Spinal cord (tissue), 9 donors: ENCODE measurements at regions not wholly inside any gene's neighbourhood (a gene's known extent, or its start where the extent isn't known, plus 50 kb on each side); places are given as distances from the start of the nearest gene placed in this dataset.

Experiments
- DNase-seq, 6 donors: peaks; one replicate each; pipeline versions ENCODE4 v3.0.0 to v3.0.0-alpha.2; 2013 to 2015; ENCODE audit warnings: low spot score in 6 of 6, low read depth in 4 of 6
- H3K27ac ChIP-seq: one replicate; pipeline ENCODE4 v1.5.1; 2013; ENCODE audit warnings: low read depth, low read length, control low read depth
- H3K27me3 ChIP-seq: one replicate; pipeline ENCODE4 v1.6.1; 2013; ENCODE audit warnings: low read length; ENCODE audit not compliant: control insufficient read depth, insufficient read depth
- H3K36me3 ChIP-seq: one replicate; pipeline ENCODE4 v1.6.1; 2013; ENCODE audit warnings: low read length; ENCODE audit not compliant: control insufficient read depth, insufficient read depth
- H3K4me1 ChIP-seq: one replicate; pipeline ENCODE4 v1.6.1; 2013; ENCODE audit warnings: low read length; ENCODE audit not compliant: control insufficient read depth, insufficient read depth
- H3K4me3 ChIP-seq: one replicate; pipeline ENCODE4 v1.5.1; 2013; ENCODE audit warnings: low read depth, low read length, control low read depth
- H3K9me3 ChIP-seq: one replicate; pipeline ENCODE4 v1.6.1; 2013; ENCODE audit warnings: low read length; ENCODE audit not compliant: control insufficient read depth, insufficient read depth
- WGBS: methylation state at CpG from one replicate; pipeline ENCODE4 v1.1.5; 2013; ENCODE audit warnings: missing lambda C conversion rate; ENCODE audit not compliant: insufficient coverage; 5-methylcytosine and 5-hydroxymethylcytosine counted together
- donor health status: healthy.

DNA sequence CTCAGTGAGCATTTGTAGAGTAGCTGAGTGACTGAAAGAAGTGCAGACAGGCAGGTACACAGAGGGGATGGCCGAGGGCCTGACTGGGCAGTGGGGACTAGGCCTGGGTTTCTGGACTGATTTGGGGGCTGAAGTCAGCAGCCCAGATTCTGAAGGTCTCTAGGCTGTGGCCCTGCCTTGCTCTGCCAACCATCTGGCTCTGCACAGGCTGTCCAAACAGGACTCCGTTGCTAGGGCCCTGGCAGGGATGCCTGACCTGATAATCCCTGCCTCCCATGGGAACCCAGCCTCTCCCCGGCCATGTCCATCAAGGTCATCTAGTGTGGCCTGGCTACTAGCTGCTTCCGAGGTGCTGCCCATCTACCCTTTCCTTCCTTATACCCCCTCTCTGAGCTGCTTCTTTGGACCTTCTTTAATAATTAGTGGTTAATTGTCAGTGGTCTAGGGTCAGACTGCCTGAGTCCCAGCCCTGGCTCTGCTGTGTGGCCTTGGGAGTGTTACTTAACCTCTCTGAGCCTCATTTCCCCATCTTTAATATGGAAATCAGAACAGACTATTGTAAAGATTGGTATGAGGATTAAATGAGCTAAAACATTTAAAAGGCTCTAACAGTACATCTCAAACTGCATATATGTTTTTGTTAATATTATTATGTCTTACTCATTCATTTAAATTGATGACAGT, 137.9 kb downstream of the VEGFA start:
- no peak overlapping the region for H3K4me3 ChIP-seq
- DNase-seq = no peak
- H3K4me1 ChIP-seq = peaks cover 9% of the 10 kb centered on the region
- WGBS = 86% methylated on average over 3 of the region's 4 CpGs
- no peaks in the 10 kb centered on the region for H3K9me3 ChIP-seq
- peaks cover 2% of the 10 kb centered on the region for H3K27me3 ChIP-seq
- H3K27ac ChIP-seq = no peak overlapping the region
- no peaks in the 10 kb centered on the region for H3K36me3 ChIP-seq

DNA sequence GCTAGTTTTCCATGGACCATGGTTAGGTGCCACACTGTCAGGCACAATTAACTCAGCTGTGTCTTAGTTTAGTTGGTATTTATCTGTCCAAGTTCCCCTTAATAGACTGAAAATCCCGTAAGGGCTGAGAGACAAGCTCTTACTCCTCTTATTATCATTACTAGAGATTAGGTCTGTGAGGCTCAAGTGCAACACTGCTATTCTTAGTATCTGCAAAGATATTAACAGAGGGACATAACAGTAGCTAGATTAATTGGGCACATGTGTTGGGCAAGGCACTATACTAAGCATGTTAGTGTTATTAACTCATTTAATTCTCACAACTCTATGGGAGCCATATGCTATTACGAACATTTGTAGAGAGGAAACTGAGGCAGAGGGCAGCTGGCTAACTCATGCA, 137.3 kb downstream of the VEGFA start:
- no peak for DNase-seq
- Histone ChIP-seq H3K4me1 (peaks cover 9% of the 10 kb centered on the region), H3K4me3 (no peak overlapping the region), H3K36me3 (no peaks in the 10 kb centered on the region), H3K27me3 (peaks cover 2% of the 10 kb centered on the region), H3K27ac (no peak overlapping the region), H3K9me3 (no peaks in the 10 kb centered on the region)
- WGBS = no CpG with 5 or more reads among the region's 2 CpGs

DNA sequence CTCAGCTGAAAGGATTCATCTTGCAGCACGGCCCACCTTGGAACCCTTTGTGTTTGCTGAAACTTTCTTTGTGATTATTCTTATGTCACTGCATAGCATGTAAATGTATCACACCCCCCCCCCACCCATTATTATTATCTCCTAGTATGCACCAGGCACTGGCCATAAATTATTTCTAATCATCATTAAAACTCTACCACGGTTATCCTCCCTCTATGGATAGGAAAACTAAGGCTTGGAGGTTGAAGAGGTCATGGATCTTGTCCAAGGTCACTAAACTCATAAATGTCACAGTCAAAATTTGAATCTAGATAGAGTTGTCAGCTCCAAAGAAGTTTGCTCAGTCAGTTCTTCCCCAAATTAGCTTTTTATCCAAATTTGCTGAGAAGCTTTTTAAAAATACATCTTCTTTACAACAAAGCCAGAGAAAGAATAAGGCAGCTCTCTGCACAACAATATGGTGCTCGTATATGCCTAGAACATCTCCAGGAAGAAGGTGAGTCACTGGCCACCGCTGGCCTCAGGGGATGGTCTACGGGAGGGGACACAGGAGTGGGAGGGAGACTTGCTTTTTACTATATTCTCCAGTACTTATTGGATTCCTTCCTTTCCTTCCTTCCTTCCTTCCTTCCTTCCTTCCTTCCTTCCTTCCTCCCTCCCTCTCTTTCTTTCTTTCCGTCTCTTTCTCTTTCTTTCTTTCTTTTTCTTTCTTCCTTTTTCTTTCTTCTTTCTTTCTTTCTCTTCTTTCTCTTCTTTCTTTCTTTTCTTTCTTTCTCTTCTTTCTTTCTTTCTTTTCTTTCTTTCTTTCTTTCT, 134.5 kb downstream of the VEGFA start:
- WGBS = 100% methylated on average over 1 of the region's 6 CpGs
- no peak overlapping the region for H3K27ac ChIP-seq
- no peak overlapping the region for H3K4me3 ChIP-seq
- peaks cover 20% of the 10 kb centered on the region for H3K4me1 ChIP-seq
- H3K9me3 ChIP-seq = no peaks in the 10 kb centered on the region
- no peak for DNase-seq
- no peaks in the 10 kb centered on the region for H3K36me3 ChIP-seq
- H3K27me3 ChIP-seq = peaks cover 2% of the 10 kb centered on the region

DNA sequence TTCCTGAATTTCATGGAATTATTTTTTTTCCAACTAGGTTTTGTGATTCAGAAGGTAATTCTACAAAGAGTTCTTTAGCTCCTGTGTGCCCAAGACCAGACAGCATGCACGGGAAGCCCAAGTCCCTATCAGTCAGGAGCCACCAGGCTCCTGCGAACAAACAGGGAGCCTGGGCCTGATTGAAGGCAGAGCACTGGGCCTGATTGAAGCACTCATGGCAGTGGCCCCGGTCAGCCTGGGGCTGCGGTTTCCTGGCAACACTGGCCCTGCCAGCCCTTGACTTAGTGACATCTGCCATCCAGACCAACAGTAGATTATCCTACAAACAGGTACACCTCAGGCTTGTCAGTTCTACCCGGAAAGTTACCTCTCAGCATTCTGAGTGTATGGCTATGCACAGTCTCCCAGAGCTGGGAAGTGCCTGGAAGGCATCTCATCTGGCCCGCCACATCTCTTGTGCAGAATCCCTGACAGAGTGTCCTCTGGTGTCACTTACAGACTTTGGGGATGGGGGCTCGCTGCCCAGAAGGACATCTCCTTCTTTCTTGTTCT, 133.8 kb downstream of the VEGFA start:
- Histone ChIP-seq H3K36me3 (no peaks in the 10 kb centered on the region), H3K4me3 (no peak overlapping the region), H3K27ac (no peak overlapping the region), H3K27me3 (peaks cover 2% of the 10 kb centered on the region), H3K9me3 (no peaks in the 10 kb centered on the region), H3K4me1 (peaks cover 20% of the 10 kb centered on the region)
- whole genome bisulfite sequencing = 87% methylated on average over 6 of the region's 7 CpGs
- DNase-seq = no peak

DNA sequence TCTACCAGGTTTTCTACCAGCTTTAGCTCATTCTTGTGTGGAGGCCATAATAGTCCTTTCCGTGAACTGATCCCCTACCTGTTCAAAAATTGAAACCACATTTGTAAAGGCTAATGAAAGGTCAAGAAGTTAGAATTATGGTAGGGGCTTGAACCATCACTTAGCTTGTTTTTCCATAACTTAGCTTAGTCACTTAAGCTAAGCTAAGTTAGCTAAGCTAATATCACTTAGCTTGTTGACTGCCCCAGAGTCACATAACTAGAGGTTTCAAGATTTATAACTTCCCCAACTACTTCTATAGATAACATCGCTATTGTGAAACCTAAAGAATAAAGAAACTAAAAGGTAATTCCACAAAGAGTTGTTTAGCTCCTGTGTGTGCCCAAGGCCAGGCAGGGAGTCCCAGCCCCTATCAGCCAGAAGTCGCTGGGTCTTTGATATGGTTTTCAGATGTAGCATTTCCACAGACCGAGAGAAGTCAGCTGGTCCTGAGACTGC, 131.8 kb downstream of the VEGFA start:
- H3K27ac ChIP-seq = no peak overlapping the region
- H3K36me3 ChIP-seq = no peaks in the 10 kb centered on the region
- H3K4me1 ChIP-seq = peaks cover 24% of the 10 kb centered on the region
- no peaks in the 10 kb centered on the region for H3K9me3 ChIP-seq
- H3K4me3 ChIP-seq = no peak overlapping the region
- DNase-seq = no peak
- 82% methylated on average over 2 of the region's 4 CpGs for WGBS
- H3K27me3 ChIP-seq = no peaks in the 10 kb centered on the region

DNA sequence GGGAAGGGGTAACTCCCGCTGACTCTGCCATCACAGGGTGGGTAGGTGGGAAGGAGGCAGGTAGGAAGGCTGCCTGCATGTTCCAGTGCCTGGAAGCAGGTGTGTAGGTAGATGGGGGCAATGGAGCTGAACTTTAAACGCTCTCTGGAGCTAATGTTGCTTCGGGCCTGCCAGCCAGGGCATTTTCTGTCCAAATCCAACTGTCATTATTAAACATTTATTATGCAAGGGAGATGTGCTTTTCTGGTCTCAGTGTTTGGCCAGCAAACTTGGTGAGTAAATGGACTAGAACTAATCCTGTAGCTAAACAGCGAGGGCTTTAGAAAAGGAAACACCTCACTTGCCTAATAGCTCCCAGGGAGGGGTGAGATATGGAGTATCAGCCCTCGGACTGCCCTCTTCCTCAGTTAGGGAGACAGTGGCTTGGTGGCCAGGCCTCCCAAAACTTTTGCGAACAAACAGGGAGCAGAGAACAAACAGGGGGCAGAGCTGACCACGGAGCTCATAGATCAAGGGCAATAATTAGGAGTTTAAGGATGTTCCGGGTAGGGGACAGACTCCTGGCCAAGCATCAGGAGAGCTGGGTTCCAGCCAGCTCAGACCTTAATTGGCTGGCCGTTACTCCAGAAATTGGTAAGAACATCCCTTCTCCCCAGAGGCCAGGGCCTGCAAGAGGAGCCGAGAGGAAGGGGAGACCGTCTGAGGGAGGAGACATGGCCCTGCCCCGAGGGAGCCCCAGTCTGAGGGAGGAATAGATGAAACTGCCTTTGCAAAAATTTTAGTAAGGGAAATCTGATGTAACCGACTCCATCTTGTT, 131.1 kb downstream of the VEGFA start:
- H3K9me3 ChIP-seq = no peaks in the 10 kb centered on the region
- no peak overlapping the region for H3K4me3 ChIP-seq
- no peaks in the 10 kb centered on the region for H3K36me3 ChIP-seq
- H3K4me1 ChIP-seq = peaks cover 24% of the 10 kb centered on the region
- H3K27ac ChIP-seq = no peak overlapping the region
- WGBS = 53% methylated on average over 5 of the region's 13 CpGs
- no peaks in the 10 kb centered on the region for H3K27me3 ChIP-seq
- DNase-seq = peak in 2 of 6 donors; percentile 63 to 67

DNA sequence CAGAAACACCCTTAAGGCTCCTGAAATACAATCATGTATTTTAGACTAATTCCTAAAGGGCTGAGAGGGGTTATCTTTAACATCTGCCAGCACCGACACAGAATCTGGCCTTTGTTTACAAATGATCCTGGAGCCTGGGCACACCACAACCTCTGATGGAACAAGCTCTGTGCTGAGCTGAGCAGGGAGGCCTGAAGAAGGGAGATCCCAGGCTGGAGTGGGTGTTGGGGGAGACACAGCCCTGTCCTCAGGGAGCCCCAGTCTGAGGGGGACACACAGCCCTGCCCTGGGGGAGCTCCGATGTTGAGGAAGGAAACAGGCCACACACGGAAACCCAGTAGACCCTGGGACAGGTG, 130.5 kb downstream of the VEGFA start:
- no peak for DNase-seq
- no peaks in the 10 kb centered on the region for H3K36me3 ChIP-seq
- H3K4me3 ChIP-seq = no peak overlapping the region
- no peaks in the 10 kb centered on the region for H3K9me3 ChIP-seq
- H3K27ac ChIP-seq = no peak overlapping the region
- peaks cover 24% of the 10 kb centered on the region for H3K4me1 ChIP-seq
- WGBS = 100% methylated on average over 2 of the region's 3 CpGs
- no peaks in the 10 kb centered on the region for H3K27me3 ChIP-seq

DNA sequence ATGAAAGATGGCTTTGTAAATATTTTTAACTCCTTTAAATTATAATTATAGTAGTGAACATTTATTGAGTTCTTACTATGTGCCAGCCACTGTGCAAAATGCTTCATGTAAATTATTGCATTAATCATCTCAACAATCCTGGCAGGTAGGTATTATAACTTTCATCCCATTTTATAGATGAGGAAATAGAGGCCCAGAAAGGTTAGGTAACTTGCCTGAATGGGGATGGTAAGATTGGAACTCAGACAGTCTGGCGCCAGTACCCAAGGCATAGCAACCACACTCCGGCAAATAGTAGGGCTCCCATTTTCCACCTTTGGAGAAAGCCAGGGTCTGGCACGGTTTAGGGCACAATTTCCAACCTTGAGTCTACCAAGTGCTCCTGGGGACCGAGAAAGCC, 129.8 kb downstream of the VEGFA start:
- H3K36me3 ChIP-seq = no peaks in the 10 kb centered on the region

DNA sequence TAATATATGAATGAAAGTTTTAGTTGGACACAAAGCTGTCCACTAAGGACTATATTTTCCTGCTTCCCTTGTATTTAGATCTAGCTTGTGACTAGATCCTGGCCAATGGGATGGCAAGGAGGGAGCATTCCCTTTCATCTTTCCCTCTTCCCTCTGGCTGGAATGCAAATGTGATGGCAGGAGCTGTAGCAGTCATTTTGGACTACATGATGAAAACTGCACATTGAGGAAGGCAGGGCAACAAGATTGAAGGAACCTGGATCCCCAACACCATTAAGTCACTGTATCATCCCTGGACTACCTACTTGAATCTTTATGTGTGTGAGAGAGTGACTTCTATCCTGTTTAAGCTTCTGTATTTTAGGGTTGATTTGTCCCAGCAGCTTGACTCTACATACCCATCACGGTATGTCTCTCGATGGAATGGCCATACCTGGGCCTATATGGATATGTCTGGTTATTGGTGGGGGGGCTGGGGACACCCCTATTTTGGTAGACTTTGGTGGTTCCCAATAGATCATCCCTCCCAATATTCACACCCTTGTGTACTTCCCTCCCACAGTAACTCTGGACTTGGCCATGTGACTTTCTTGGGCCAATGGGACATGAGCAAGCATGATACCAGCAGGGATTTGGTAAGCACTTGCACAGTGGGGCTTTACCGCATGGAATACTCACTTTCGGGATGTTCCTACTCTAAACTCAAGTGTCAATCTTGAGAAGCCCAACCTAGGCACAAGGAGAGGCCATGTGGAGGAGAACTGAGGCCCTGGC, 128.5 kb downstream of the VEGFA start:
- WGBS = 100% methylated on average over 2 of the region's 4 CpGs

More for the DNA sequence above, 129.8 kb downstream of the VEGFA start:
- Histone ChIP-seq H3K4me3 (no peak overlapping the region), H3K27me3 (no peaks in the 10 kb centered on the region), H3K9me3 (no peaks in the 10 kb centered on the region), H3K4me1 (peaks cover 24% of the 10 kb centered on the region), H3K27ac (no peak overlapping the region)
- 91% methylated on average over 4 of the region's 4 CpGs for WGBS
- no peak for DNase-seq

More for the DNA sequence above, 128.5 kb downstream of the VEGFA start:
- Histone ChIP-seq H3K4me3 (no peak overlapping the region), H3K27ac (no peak overlapping the region), H3K4me1 (peaks cover 18% of the 10 kb centered on the region), H3K27me3 (no peaks in the 10 kb centered on the region), H3K9me3 (no peaks in the 10 kb centered on the region), H3K36me3 (no peaks in the 10 kb centered on the region)
- no peak for DNase-seq
